ENCODE measurements at regions not wholly inside any gene's neighbourhood (a gene's known extent, or its start where the extent isn't known, plus 50 kb on each side); places are given as distances from the start of the nearest gene placed in this dataset.

DNA sequence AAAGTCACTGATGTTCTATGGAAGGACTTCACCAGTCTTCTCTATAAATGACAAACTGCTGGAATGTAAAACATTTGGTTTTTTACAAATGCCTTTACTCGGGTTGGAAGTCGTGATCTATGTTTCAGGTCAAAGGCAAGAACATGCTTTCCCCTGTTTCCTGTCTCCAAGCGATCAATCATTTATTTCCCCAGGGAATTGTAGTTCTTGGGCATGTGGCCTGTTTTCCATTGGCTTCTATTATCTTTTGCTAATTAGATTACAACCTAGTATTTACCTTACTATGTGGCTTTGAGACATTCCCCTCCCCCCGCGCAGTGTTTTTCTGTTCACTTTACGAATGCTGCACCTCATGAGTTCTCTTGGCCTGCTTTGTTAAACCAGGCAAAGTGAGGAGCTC lies 684.2 kb downstream of the EPHA4 start:
- TF ChIP-seq, protein P1, sequence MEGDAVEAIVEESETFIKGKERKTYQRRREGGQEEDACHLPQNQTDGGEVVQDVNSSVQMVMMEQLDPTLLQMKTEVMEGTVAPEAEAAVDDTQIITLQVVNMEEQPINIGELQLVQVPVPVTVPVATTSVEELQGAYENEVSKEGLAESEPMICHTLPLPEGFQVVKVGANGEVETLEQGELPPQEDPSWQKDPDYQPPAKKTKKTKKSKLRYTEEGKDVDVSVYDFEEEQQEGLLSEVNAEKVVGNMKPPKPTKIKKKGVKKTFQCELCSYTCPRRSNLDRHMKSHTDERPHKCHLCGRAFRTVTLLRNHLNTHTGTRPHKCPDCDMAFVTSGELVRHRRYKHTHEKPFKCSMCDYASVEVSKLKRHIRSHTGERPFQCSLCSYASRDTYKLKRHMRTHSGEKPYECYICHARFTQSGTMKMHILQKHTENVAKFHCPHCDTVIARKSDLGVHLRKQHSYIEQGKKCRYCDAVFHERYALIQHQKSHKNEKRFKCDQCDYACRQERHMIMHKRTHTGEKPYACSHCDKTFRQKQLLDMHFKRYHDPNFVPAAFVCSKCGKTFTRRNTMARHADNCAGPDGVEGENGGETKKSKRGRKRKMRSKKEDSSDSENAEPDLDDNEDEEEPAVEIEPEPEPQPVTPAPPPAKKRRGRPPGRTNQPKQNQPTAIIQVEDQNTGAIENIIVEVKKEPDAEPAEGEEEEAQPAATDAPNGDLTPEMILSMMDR (IDR thresholded peaks at IDR 0.05 in 8 of 11, conservative IDR thresholded peaks at IDR 0.05 in 3 of 11) = no peak
- TF ChIP-seq POLR2A (IDR thresholded peaks at IDR 0.05) (no peak), POLR2AphosphoS5 (IDR thresholded peaks at IDR 0.05) (no peak)
